GM21447 (cell line): ENCODE measurements at regions not wholly inside any gene's neighbourhood (a gene's known extent, or its start where the extent isn't known, plus 50 kb on each side); places are given as distances from the start of the nearest gene placed in this dataset.

Experiments
- ATAC-seq: cut with Tn5 transposase; IDR thresholded peaks from one replicate; pipeline ENCODE4 v1.9.1; 2021; ENCODE audit not compliant: unreplicated experiment

- ATAC-seq = no peak
These were observed 183.7 kb upstream of the CAMK1G start for GRCh38 chr1:209399800-209400199.

GRCh38 chr1:209400351-209401220, 182.9 kb upstream of the CAMK1G start:
- ATAC-seq = no peak

GRCh38 chr1:209402697-209403096, 180.8 kb upstream of the CAMK1G start:
- ATAC-seq = no peak

- no peak for ATAC-seq
These were observed 179.6 kb upstream of the CAMK1G start for GRCh38 chr1:209403921-209404320.

- ATAC-seq = no peak
These were observed 178.9 kb upstream of the CAMK1G start for GRCh38 chr1:209404577-209404976.

GRCh38 chr1:209405183-209405814, 178.2 kb upstream of the CAMK1G start:
- ATAC-seq = no peak

- ATAC-seq = no peak
These were observed 177.3 kb upstream of the CAMK1G start for GRCh38 chr1:209406168-209406567.

- no peak for ATAC-seq
These were observed 176.9 kb upstream of the CAMK1G start for GRCh38 chr1:209406595-209406994.

GRCh38 chr1:209409780-209410179, 173.7 kb upstream of the CAMK1G start:
- no peak for ATAC-seq

GRCh38 chr1:209411491-209411929, 172.0 kb upstream of the CAMK1G start:
- no peak for ATAC-seq

GRCh38 chr1:209412036-209412435, 171.5 kb upstream of the CAMK1G start:
- no peak for ATAC-seq

- no peak for ATAC-seq
These were observed 170.9 kb upstream of the CAMK1G start for GRCh38 chr1:209412566-209412965.

GRCh38 chr1:209413062-209413461, 170.5 kb upstream of the CAMK1G start:
- ATAC-seq = no peak

- ATAC-seq = no peak
These were observed 168.6 kb upstream of the CAMK1G start for GRCh38 chr1:209414803-209415329.

- ATAC-seq = no peak
These were observed 167.5 kb upstream of the CAMK1G start for GRCh38 chr1:209416039-209416438.

GRCh38 chr1:209416716-209417115, 166.8 kb upstream of the CAMK1G start:
- no peak for ATAC-seq

- no peak for ATAC-seq
These were observed 165.8 kb upstream of the CAMK1G start for GRCh38 chr1:209417761-209418160.

GRCh38 chr1:209420276-209420675, 163.2 kb upstream of the CAMK1G start:
- no peak for ATAC-seq

- no peak for ATAC-seq
These were observed 162.3 kb upstream of the CAMK1G start for GRCh38 chr1:209421186-209421585.

GRCh38 chr1:209421978-209422680, 161.4 kb upstream of the CAMK1G start:
- ATAC-seq = no peak

GRCh38 chr1:209425959-209426358, 157.6 kb upstream of the CAMK1G start:
- ATAC-seq = no peak
